Stimulated activated CD8-positive, alpha-beta memory T cell treated with anti-CD3 and anti-CD28 coated beads, Interleukin-4, amount 100 ng/mL, for 48 hours (primary cell): ENCODE measurements at regions not wholly inside any gene's neighbourhood (a gene's known extent, or its start where the extent isn't known, plus 50 kb on each side); places are given as distances from the start of the nearest gene placed in this dataset.
"Not testable (repeated sequence)": the region's sequence is repeated elsewhere in the genome, so short reads cannot be mapped to it uniquely, and the experiment has no call there.

Source experiments
- DNase-seq: peaks from one replicate; pipeline ENCODE4 v3.0.0-alpha.2; 2020

DNA sequence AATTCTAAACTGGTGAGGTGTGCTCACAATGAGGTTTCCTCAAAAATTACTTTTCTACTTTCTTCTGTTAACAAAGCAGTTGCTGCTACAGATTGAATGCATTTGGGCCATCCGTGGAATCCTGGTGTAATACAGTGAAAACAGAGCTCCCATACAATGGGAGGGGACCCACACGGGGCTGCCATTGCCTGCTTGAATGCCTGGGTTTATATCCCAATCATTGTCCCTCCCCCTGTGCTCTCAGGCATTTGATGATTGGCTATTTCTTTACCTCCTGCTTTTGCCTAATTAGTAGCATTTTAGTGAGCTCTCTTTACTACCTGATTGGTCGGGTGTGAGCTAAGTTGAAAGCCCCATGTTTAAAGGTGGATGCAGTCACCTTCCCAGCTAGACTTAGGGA is 52.9 kb upstream of the CSF1 start:
- DNase-seq, result not testable (repeated sequence)

DNA sequence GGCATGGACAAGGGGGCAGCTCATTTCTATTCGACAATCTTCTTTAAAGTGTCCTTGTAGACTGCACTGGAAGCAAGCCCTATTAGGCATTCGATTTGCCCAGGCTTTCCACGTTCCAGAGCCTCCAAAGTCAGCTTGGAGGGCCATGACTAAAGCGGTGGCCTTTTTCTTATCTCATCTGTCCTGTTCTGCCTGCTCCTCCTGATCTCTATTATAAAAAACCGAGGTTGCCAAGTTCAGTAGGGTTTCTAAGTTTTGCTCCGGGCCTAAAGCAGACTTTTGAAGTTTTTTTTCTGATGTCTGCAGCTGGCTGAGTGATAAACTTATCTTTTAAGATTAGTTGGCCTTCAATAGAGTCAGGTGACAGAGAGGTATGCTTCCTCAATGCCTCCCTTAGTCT is 54.7 kb upstream of the CSF1 start:
- not testable (repeated sequence) for DNase-seq

DNA sequence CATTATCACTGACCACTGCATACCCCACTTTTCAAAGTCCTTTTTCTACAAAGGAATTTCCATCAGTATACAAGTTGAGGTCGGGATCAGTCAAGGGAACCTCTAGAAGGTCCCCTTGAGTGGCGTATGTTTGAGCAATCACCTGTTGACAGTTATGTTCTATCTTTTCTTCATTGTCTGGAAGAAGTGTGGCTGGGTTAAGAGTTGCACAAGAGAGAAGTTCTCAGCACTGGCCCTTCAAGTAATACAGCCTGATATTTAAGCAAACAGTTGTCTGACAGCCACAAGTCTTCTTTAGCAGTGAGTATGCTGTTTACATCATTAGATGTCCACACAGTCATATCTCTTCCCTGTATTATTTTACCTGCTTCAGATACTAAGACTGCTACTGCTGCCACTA is 56.7 kb upstream of the CSF1 start:
- not testable (repeated sequence) for DNase-seq

DNA sequence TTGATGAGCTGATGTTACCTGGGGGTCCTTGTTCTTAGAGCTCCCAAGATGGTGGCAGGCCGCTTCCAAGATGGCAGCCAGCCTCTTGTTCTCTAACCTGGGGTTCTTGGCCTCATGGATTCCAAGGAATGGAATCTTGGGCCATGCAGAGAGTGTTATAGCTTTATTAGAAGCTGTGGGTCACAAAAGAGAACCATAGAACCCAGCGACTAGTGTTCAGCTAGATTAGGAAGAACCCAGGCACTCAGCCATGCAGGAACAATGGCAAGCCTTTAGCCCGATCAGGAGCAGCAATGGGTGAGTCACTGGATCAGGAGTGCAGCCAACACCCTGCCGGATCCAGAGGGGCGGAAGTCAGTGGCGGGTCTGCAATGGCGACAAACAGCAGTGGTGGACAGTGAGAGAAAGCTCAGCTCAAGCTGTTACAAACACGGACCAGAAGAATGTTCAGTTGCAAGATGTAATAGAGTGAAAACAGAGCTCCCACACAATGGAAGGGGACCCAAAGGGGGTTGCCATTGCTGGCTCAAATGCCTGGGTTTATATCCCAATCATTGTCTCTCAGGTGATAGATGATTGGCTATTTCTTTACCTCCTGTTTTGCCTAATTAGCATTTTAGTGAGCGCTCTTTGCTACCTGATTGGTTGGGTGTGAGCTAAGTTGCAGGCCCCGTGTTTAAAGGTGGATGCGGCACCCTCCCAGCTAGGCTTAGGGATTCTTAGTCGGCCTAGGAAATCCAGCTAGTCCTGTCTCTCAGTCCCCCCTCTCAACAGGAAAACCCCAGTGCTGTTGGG is 58.2 kb upstream of the CSF1 start:
- not testable (repeated sequence) for DNase-seq

DNA sequence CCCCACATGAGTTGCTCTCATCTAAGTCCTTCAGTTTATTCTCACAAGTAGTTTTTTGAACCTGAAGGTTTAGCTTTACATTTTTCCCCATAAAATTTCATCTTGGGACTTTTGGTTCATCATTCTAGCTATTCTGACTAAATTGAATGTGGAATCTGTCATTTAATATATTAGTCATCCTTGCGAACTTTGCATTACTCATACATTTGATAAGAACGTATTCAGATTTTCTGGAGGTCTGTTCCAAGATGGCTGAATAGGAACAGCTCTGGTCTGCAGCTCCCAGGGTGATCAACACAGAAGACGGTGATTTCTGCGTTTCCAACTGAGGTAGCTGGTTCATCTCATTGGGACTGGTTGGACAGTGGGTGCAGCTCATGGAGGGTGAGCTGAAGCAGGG is 59.8 kb upstream of the CSF1 start:
- DNase-seq, result no peak

DNA sequence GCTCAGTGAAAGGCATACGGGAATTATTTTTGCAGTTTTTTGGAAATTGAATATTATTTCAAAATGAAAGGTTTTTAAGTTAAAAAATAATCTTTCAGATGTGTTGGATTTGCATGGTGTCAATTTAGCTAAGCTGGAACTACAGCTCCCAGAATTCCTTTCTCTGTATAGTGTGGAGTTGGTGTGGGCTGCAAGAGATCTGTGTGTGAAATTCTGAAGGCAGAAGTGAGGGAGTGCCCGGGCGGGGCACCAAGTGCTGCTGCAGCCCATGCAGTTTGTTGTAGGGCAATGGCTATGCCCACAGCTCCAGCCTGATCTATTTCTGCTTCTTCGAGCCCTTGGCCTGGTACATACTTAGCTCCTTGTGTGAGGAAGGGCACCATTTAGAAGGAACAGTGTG is 60.5 kb upstream of the CSF1 start:
- DNase-seq, result no peak

DNA sequence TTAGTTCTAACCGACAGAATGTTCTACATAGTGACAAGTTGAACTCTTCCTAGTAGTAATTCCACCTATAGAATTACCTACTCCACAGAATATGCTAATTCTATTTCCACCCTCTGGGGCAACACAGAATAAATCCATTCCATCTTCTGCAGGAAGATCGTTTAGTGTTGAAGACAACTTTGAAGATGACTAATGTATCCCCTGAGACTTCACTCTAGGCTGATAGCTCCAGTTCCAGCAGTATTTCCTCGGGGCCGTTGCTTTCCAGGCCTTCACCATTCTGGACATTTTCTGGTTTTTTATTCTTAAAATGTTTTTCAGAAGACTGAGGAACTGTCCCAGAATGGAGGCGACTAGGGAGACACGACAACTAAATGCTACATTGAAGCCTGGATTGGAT is 61.0 kb upstream of the CSF1 start:
- no peak for DNase-seq

DNA sequence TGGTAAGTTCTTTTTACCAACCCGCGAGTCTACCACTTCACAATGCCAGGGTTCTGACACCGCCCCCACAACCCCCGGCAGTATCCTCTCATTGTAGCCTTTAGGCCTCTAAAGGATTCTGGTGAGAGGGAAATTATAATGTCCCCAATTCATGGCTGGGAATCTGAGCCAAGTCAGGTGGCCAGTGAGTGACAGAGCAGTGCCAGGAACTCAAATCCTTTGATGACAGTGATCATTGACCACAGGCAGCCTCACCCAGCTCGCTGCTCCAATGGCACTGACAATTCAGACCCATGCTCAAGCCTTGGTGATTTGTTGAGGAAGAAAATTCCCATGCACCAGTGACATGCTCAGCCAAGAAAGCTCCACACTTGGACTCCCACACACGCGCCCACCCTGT is 63.4 kb upstream of the CSF1 start:
- no peak for DNase-seq

DNA sequence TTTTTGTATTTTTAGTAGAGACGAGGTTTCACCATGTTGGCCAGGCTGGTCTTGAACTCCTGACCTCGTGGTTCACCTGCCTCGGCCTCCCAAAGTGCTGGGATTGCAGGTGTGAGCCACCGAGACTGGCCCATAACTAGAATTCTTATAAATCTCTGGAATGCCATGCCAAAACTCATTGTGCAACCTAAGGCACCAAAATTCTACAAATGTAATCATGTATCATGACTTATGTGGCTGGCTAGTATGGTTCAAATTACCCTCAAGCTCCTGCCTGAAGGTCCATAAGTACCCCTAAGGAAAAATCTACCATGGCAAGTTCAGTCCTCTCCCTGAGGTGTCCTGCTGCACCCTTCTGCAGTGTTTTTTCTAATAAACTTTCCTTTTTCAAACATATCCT is 63.8 kb upstream of the CSF1 start:
- DNase-seq, result no peak

DNA sequence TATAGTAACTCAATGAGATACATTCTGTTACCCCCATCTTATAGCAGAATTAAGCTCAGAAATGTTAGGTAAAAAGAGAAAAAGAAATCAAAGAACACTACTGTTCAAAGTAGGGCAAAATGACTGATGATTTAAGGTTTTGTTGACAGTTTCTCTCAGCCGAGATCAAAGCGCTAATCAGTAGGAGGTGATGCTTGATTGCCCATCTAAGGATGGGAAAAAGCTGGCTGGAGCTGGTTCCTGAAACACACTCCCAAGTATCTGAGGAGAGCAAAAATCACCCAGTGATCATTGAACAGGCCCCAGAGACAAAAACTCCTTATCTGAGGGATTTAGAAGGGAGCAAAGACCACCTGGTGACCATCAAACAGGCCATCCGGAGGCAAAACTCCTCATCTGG is 64.5 kb upstream of the CSF1 start:
- DNase-seq, result no peak

DNA sequence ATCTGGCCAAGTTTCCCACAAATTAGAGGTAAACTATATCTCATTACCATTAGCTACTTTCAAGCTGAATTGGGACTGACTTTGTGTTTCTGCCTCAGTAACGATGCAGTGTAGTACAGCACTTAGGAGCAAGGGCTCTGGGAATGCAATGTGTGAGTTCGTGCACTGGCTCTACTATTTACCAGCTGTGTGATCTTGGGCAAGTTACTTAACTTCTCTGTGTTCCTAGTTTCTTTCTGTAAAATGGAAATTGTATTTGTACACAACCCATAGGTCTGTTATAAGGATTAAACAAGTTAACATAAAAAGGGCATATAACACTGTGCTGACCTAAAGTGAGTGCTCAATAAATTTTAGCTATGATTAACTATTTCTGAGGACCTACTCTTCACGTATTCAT is 65.0 kb upstream of the CSF1 start:
- DNase-seq, result no peak

DNA sequence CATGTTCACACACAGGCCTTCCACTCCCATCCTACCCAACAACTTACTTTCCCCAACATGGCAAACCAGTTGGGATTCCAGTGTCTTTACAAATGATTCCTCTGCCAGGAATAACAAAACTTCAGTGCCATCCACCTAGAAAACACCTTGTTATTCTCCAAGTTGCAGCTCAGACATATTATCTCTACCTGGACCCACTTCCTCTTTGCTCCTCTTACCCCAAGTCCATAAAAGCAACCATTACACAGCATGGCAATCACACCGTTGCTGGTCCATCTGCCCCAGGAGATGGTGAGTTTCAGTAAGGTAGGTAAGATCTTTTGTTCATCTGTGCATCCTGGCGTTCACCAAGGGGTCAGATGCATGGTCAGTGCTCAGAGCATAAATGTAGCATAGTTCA is 66.0 kb upstream of the CSF1 start:
- no peak for DNase-seq

DNA sequence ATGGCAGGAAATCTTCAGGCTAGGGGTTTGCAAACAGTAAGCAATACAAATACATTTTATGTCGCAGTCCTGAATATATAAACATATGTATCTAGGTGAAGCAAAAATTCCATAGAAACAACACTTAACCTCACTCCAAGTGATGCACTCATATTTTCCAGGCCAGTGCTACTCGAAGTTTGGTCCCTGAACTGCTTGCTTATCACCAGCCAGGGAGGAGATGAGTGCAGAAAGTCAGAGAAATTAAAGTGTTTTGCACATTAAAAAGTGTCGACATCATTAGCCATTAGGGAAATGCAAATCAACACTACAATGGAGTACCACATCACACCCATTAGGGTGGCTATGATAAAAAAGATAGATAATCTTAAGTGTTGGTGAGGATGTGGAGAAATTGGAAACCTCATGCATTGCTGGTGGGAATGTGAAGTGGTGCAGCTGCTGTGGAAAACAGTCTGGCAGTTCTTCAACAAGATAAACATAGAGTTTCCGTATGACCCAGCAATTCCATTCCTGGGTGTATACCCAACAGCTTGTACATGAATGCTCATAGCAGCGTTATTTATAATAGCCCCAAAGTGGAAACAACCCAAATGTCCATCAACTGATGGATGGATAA is 70.5 kb upstream of the CSF1 start:
- no peak for DNase-seq

DNA sequence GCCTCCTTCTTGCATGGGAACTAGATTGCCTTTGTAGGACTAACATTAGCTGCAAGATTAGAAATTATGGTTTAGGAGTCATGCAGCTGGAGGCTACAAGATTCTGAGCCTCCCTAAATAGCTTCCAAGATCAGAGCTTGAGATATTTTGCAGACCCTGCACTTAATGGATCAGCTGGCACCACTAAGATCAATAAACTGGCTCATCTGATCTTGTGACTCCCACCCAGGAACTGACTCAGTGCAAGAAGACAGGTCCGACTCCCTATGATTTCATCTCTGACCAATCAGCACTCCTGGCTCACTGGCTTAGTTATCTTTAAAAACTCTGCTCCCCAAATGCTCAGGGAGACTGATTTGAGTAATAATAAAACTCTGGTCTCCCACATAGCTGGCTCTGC is 71.4 kb upstream of the CSF1 start:
- not testable (repeated sequence) for DNase-seq

DNA sequence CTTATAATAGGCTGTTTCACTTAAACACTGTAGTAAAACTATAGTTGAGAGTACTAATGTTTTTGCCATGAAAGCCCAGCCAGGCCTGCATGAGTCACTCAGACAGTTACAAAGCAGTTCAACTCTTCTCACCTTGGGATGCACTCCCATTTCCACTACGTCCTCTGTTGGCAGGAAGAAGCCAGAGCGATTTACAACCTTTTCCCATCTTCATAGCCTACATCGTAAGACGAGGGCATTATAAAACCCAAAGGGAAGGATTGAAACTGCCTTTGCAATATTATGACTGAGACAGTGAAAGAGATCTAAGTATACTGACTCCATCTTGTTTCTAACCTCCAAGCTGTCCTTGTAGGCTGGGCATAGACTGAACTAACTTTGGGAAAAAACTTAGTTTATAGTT is 71.8 kb upstream of the CSF1 start:
- no peak for DNase-seq

DNA sequence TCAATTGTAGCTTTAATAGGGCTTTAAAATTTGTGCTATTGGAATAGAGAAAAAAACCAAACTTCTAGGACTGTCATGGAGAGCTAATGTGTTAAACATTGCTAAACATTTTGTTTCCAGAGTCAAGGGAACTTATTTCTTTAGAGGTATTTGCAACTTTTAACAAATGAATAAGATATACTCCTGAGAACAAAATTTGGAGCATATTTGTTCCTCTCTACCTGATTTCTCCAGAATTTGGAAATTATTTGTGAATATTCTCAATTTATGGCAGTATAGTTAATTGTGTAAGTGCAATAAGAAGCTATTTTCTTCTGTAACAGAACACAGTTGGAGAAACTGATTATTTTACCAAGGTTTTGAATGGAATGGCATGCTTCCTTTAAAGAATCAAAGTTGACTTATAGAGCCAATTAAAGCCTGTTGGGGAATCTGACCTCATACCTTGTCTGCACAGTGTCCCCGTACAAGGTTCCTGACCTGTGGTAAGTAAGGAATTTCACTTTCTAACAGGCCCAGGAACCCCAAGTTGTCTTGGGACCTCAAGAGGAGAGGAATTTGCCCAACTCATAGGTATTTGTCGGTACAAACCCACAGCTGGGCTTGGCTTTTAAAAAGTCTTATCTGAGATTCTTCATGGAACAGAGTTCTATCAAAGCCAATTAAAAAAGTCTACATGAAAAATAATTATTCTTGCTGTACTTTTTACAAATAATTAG is 72.6 kb upstream of the CSF1 start:
- no peak for DNase-seq

DNA sequence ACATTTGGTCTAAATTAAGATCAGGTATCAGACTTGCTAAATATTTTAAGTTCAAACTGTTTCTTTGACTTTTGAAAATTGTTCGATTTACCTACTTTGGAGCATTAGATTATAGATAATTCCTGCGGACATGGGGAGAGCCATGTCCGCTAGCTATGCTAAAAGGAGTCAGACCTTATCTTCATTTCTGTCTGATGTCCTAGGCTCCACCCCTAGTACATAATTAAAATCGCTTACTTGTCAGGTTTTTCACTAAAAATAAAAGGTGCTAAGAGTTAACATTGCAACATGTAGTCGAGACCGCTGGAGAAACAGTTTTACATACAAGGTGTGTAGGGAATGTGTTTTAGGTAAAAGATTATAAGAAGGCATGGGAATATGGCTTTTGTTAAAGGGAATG is 71.9 kb upstream of the EPS8L3 start:
- not testable (repeated sequence) for DNase-seq

DNA sequence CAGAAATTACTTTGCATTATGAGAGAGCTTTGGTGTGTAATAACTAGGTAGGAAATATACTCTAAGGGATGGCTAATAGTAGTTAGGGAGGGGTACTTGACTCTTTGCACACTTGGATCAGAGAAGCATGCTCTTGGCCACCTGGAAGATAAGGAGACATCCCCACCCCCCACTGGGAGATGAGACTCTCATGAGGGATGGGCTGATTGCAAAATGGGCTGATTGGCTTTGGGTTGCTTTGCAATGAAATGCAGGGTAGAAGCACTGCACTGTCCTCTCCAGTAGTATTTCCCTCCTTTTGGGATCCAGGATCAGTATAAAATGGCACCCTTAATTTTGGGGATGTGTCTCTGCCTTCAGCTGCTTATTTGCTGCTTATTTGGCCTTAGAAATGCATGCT is 71.2 kb upstream of the EPS8L3 start:
- DNase-seq, result no peak

DNA sequence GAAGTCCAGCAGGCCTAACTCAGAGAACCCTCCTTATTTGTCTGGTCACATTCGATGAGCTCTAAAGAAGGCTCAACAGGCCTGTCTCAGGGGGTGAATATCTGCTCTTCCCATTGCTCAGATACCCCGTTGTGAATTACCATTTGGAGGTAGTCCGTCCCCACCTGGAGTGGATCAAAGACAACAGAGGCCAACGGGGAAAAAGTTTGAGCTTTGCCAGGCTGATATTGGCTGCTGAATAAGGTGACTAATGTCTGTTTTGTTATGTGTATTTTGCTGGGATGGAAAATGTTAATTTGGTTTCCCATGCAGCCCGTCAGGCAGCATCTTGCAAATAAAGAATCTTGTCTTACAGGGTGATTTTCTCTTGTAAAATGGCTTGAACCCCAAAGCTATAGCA is 69.2 kb upstream of the EPS8L3 start:
- peak; percentile 14 for DNase-seq

DNA sequence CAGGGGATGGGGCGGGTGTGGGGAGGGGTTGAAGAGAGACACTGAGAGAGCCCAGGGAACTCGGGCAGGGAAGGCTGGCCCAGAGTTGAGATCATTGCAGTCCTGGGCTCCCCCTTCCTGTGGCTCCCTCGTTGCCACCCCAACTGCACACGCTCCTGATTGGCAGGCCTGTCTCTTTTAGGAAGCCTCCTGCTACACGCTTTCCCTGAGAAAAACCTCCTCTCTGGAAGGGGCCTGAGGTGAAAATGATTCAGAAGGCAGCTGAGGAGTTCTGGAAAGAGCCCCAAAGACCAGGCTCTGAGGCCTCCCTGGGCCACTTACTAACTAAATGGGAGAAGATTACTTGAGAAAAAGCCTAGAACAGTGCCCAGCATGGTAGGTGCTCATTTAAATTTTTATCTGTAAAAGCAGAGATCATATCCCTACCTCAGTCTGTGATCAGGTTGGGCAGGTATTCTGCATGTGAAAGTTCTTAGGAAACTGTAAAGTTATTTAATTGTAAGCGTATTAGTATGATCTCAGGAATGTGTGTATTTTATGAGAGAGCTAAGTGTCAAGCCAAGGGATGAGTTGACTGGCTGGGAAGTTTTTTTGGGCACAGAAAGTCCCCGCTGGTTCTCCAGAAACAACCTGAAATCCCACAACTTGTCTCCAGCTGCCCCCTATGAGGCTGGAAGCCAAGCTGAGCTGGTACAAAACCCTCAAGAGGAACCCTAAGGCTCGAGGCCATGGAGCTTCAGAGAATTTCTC is 65.2 kb upstream of the EPS8L3 start:
- peak; percentile 9 for DNase-seq

DNA sequence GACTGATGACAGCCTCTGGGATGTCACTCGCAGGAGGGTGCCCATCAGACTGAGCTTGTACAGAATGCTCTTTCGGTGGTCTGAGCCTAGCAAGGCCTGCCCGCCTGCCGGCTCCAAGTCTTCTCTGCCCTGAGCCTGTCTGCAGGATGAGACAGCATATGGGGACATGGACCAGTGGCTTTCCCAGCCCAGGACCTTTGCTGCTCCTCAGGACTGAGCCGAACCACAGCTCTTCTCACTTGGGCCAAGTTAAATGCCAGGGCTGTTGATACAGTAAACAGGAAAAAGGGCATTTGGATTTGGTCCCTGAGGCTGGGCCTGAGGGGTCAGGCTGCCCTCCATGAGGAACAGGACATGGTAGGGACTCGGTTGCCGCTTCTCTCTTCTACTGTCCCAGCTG is 64.3 kb upstream of the EPS8L3 start:
- DNase-seq, result peak; percentile 17

DNA sequence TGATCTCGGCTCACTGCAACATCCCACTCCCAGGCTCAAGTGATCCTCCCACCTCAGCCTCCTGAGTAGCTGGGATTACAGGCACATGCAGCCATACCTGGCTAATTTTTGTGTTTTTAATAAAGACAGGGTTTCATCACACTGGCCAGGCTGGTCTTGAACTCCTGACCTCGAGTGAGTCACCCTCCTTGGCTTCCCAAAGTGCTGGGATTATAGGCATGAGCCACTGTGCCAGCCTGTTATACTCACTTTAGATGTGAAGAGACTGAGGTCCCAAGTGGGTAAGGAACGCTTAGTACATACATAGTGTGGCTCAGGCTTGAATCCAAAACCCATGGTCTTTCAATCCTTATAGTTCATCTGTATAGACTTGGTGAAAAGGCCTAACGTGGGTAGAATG is 63.7 kb upstream of the EPS8L3 start:
- peak; percentile 16 for DNase-seq

DNA sequence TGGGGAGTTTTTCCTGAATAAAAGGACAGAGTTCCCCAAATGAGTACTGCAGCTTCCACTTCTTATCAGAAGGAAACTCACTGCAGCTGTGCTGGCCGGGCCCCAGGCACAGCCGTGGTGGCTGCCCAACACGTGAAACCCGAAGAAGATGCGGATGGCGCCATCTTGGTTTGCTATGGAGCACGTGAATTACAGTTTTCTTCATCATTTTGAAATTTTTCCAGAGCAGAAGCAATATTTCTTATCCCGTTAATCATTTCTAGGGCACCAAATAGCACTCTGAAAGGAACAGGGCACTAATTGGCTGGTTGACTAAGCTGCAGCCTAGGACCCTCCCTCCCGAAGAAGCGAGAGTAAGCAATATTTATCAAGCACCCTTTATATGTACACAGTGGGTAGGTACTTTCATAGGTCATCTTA is 63.2 kb upstream of the EPS8L3 start:
- DNase-seq, result peak; percentile 16
